GM18951 (cell line): ENCODE measurements at regions not wholly inside any gene's neighbourhood (a gene's known extent, or its start where the extent isn't known, plus 50 kb on each side); places are given as distances from the start of the nearest gene placed in this dataset.

ENCODE experiments used
- POLR2A ChIP-seq: IDR thresholded peaks from 4 replicates; pipeline ENCODE4 v1.6.1; 2011; ENCODE audit warnings: mild to moderate bottlenecking; ENCODE audit not compliant: insufficient read length, insufficient read depth; ENCODE audit errors: extremely low read depth
- in situ Hi-C: fragments of 300-500 bp; cut with MboI; formaldehyde crosslinking; loops from one replicate; pipeline ENCODE4 v1.12.0; 2022; ENCODE audit warnings: low sequenced_read_pairs, mixed read lengths, inconsistent platforms; ENCODE audit not compliant: unreplicated experiment

DNA sequence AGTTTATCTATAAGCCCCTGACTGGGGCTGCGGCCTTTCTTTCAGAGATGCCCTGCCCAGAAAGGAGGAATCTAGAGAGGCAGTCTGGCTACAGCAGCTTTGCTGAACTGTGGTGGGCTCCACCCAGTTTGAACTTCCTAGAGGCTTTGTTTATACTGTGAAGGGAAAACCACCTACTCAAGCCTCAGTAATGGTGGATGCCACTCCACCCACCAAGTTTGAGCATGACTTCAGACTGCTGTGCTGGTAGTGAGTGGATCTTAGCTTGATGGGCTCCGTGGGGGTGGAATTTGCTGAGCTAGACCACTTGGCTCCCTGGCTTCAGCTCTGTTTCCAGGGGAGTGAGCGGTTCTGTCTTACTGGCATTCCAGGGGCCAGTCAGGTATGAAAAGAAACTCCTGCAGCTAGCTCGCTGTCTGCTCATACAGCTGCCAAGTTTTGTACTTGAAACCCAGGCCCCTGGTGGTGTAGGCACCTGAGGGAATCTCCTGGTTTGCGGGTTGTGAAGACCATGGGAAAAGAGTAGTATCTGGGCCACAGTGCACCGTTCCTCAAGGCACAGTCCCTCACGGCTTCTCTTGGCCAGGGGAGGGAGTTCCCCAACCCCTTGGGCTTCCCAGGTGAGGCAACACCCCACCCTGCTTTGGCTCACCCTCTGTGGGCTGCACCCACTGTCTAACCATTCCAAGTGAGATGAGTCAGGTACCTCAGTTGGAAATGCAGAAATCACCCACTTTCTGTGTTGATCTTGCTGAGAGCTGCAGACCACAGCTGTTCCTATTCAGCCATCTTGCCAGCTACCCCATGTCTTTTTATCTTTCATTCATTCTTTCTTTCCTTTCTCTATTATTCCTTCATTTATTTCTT lies 211.8 kb upstream of the C9orf72 start:
- in situ Hi-C loops: no loop called here
- TF ChIP-seq POLR2A: no peak

DNA sequence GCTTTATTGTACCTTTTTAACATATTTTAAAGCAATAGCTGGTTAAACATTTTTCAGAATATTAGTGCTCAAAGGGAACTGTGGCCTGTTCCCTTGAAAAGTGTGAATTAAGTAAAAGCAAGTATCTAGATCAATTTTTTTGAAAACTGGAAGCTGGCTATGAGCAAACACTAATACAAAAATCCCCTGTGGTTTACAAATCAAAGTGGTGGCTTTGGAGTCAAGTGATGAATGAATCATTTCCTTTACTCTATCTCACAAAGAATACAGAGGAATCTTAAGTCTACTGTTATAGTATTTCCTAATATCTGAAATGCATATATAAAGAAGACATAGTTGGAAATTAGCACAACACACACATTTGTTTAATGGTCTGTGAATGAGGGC lies 212.4 kb upstream of the C9orf72 start:
- in situ Hi-C loops: no loop called here
- no peak for TF ChIP-seq POLR2A

DNA sequence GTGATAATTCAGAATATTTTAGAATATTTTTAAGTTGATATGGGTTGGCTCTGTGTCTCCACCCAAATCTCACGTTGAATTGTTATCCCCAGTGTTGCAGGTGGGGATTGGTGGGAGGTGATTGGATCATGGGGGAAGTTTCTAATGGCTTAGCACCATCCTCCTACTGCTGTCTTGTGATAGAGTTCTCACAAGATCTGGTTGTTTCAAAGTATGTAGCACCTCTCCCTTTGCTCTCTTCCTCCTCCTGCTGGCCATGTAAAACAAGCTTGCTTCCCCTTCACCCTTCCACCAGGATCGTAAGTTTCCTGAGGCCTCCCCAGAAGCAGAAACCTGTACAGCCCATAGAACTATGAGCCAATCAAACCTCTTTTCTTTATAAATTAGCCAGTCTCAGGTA lies 214.6 kb upstream of the C9orf72 start:
- in situ Hi-C loops: no loop called here
- no peak for TF ChIP-seq POLR2A

DNA sequence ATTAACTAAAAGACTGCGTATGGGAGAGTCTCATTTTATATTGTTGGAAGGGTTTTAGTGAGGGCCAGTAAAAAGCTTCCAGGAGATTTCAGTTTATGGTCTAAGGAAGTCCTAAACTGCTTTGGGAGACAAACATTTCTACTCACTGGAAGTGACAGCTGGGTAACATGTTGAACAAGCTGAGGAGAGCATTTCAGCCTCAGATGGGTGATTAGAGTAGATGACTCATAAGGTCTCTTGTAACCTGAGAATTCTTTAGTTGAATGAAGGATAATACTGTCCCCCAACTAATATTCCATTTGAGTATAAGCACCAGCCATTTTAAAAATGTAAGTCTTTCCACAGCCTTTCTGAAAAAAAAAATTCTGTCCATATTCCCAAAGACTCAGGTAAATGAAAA lies 218.0 kb upstream of the C9orf72 start:
- in situ Hi-C loops: no loop called here
- TF ChIP-seq POLR2A: no peak

DNA sequence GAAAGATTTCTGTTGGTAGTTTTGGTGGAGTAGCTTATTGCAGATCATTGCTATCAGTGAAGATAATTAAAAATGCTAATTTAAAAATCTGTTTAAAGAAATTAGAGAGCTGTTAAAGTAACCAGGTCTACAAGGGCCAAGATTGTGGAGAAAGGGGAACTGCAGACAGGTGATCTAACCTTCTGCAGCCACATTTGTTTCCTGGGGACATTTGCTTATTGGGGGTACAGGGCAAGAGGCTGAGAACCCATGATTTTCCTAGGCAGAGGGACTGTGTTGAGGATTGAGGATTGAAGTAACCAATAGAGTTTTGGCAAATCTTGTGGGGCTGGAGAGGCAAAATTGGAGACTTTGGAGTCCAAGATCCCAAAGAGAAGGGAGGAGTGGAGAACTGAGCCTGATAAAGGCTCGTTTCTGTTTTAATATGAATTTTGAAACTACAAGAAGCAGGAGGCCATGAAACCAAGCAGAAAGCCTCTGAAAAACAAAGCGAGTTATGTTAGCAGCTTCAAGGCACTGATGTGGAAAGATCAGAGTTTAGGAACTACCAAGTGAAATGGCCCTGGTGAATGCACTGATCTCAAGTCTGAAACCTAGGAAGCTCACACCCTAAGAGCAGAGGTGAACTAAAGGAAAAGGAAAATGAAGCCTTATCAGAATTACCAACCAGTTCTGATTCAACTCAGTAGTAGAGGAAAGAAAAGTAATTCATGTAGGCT lies 219.8 kb upstream of the C9orf72 start:
- in situ Hi-C loops: no loop called here
- no peak for TF ChIP-seq POLR2A

DNA sequence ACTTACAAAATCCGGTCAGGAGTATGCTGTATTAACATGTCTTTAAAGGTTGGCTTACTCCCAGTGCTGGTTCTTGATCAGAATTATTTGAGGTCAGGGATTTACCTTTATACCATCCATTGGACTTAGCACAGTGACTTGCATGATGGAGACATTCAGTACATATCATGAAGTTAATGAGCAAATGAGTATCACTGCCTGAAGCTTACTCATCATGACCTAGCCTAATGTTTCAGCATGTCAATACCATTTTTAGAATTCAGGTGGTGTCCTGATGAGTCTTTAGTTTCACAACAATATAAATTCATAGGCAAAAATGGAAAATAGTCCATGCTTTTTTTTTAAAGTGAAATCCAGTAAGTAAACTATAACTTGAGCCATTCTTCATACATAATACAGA lies 226.0 kb upstream of the C9orf72 start:
- in situ Hi-C loops: no loop called here
- no peak for TF ChIP-seq POLR2A

DNA sequence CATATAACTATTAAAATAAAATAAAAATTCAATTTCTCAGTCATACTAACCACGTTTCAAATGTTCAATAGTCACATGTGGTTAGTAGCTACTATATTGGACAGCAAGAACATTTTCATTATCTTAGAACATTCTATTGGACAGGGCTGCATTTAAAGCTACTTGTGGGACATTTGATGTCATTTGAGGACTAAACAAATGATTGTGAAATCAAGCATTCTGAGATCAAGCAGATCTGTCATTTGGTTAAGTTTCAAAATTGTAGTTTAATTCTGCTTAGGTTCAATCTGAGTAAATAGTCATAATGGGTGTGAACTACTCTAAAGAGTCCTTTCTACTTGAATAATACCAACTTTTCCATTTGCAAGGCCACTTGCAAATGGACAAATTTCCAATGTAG lies 226.9 kb upstream of the C9orf72 start:
- no peak for TF ChIP-seq POLR2A
- in situ Hi-C loops: no loop called here

DNA sequence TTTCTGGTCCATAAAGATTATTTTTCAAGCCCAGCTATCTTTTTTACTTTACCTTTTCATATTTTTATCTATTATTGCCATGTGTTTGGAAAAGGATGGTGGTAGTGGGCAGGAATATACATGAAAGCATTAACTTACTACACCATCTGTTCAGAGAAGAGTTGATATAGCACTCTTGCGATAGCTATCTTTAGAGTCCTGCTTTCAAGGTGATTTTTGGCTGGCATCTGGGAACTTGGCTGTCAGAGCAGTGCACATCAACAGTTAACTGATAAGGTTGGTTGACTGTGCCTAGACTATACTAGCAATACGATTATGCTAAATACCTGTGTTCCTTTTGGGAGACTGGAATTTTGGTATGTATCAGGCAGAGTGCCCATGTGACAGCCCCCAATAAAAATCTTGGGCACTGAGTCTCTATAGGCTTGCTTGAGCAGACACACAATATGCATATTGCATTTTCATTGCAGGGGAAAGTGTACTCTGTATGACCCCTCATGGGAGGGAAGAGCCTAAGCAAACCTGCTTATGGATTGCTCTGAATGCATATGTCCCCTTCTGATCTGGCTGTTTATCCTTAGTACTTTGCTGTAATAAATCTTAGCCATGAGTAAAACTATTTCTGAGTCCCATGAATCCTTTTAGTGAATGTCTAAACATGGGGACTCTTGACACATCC lies 227.6 kb upstream of the C9orf72 start:
- no peak for TF ChIP-seq POLR2A

DNA sequence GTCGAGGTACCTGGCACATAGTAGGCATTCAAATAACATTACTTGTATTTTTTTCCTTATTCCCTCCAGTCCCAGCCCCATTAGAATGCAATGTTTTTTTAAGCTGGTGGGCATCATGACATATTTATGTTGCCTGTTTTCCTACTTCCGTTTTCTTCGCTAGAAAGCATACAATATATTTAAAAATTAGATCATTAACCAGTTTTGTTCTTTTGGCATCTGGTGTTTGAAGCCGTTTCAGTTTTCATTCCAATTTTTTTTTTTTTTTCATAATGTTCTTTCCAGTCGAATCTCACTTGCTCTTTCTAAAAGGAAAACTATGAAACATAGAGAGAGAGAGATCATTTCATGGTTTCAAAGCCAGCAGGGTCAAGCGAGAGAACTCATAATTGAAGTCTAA lies 228.3 kb upstream of the C9orf72 start:
- no peak for TF ChIP-seq POLR2A
- in situ Hi-C loops: no loop called here

More for the DNA sequence above, 227.6 kb upstream of the C9orf72 start:
- in situ Hi-C loops: no loop called here

DNA sequence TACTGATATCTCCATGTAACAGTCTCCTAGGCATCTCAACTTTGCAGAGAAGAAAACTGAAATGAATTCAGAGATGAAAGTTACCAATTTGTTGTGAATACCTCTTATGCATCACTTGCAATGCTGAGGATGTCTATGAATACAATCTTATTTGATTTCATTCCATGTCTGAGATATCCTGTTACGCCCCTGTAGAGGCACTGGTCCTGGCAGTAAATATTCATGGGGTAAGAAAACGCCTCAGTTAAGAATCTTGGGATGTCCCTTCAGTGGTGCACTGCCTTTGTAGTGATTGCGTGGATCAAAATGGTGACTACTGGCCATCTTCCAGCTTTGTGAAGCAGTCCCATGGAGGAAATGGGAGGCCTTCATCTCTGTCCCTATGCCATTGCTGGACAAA lies 229.1 kb upstream of the C9orf72 start:
- in situ Hi-C loops: no loop called here
- TF ChIP-seq POLR2A: no peak

DNA sequence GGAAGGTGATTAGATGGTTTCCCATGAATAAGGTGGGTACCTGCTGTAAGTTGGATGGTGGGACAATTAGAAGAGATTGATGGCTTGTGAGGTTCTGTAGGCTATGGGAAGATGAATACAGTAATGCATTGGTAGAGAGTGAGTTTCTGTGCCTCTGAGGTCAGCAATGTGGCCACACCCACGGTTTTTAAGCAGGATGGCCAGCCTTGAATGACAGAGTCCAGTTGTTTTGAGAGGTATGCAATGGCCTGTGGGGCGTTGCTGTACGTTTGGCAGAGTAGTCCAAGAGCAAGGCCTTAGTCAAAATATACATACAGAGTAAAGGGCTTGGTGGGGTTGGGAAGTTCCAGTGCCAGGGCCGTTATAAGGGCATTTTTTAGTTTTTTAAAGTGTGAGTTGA lies 235.6 kb upstream of the C9orf72 start:
- in situ Hi-C loops: no loop called here
- no peak for TF ChIP-seq POLR2A

DNA sequence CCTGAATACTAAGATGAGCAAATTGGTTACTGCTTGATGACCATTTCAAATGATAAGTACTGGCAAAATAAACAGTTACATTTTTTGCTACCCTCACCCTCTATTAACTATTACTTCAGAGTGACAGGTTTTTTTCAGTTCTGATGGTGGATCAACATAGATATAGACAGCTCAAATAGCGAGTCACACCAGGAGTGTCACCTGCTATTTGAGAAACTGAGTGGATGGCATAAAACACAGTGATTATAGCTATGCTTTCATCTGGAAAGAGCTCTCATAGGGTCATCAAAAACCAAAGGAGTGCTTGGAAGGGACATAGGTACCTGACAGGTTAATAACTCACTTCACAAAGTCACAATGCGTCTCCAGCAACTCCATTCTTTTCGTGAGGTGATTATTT lies 244.5 kb upstream of the C9orf72 start:
- no peak for TF ChIP-seq POLR2A
- in situ Hi-C loops: no loop called here

DNA sequence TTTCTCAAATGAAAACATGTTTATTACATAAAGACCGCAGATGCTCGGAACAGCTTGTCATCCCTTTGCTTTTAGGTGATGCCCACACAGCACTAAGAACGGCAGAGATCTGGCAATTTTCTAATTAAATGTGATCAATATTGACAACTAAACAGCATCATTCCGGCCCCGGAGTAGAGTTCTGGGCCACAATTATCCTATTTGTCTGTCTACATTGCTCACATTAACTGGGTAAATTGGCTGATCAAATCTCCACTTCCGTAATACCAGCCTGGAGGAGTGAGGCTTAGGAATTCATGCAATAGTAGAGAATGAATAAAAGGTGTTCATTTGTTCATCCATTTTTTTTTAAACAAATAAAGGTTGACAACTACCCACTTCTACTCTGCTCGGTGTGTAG lies 245.1 kb upstream of the C9orf72 start:
- in situ Hi-C loops: no loop called here
- no peak for TF ChIP-seq POLR2A
